ENCODE measurements at regions not wholly inside any gene's neighbourhood (a gene's known extent, or its start where the extent isn't known, plus 50 kb on each side); places are given as distances from the start of the nearest gene placed in this dataset.

GRCh38 chr6:99022039-99022609 is 74.4 kb upstream of the FBXL4 start (continued):
- no peak for TF ChIP-seq CBX5 (IDR thresholded peaks at IDR 0.05; ENCODE audit: low read depth, low read length)
- no peak for TF ChIP-seq RAD21 (IDR thresholded peaks at IDR 0.05 in 1 of 2, conservative IDR thresholded peaks at IDR 0.05 in 1 of 2; ENCODE audit: low read depth in 2 of 2, low read length in 2 of 2)
- TF ChIP-seq NANOG (IDR thresholded peaks at IDR 0.05; ENCODE audit: insufficient read depth, low read depth, low read length, poor library complexity, severe bottlenecking): no peak
- no peak for TF ChIP-seq TEAD4 (IDR thresholded peaks at IDR 0.05; ENCODE audit: low read depth, low read length)
